ENCODE measurements at regions not wholly inside any gene's neighbourhood (a gene's known extent, or its start where the extent isn't known, plus 50 kb on each side); places are given as distances from the start of the nearest gene placed in this dataset.
A peak's percentile ranks its signal among the peaks of the same experiment; 100 is the strongest.

- no peaks in the 10 kb centered on the region for H4K20me1 ChIP-seq (ENCODE audit: control insufficient read depth, insufficient read depth, insufficient read length)
- H3K36me3 Mint-ChIP-seq (ENCODE audit: insufficient read depth in 1 of 3, low read depth in 3 of 3), result no peaks in the 10 kb centered on the region; a peak in 1 of 7 replicates
- no peak overlapping the region for H3K14ac ChIP-seq (ENCODE audit: insufficient read depth, low read length)
- no peak overlapping the region for H3K56ac ChIP-seq (ENCODE audit: insufficient read length, low read depth, low read length)
- no peak overlapping the region for H3K4me3 Mint-ChIP-seq
- peaks cover 14% of the 10 kb centered on the region for H3K27me3 Mint-ChIP-seq (ENCODE audit: low read depth)
- H2BK20ac ChIP-seq (ENCODE audit: low read depth, low read length, poor library complexity, severe bottlenecking), result no peak overlapping the region
- no peak overlapping the region for H3K4ac ChIP-seq (ENCODE audit: low read depth, low read length)
- H3K27me3 ChIP-seq (ENCODE audit: insufficient read depth, low read length), result no peaks in the 10 kb centered on the region
- H4K91ac ChIP-seq (ENCODE audit: insufficient read length, low read depth, low read length), result no peak overlapping the region
- peaks cover 3% of the 10 kb centered on the region; the same call in 1 of the 2 replicates for H3K4me1 ChIP-seq (ENCODE audit: insufficient read depth, low read length)
- no peak overlapping the region for H2AK5ac ChIP-seq (ENCODE audit: insufficient read length, low read length)
- H3K27ac ChIP-seq (ENCODE audit: insufficient read length, low read depth, low read length), result no peak overlapping the region
- no peak overlapping the region for H2BK12ac ChIP-seq (ENCODE audit: insufficient read length, low read depth, low read length)
- H2BK15ac ChIP-seq (ENCODE audit: low read depth, low read length), result no peak overlapping the region
- no peak overlapping the region for H2BK5ac ChIP-seq (ENCODE audit: insufficient read length, low read length)
- TF ChIP-seq CTCF (conservative IDR thresholded peaks at IDR 0.05), result no peak
- H3K23me2 ChIP-seq (ENCODE audit: insufficient read length, low read depth, low read length, poor library complexity, severe bottlenecking), result no peaks in the 10 kb centered on the region
- H3K23ac ChIP-seq (ENCODE audit: insufficient read length, low read depth, low read length), result no peak overlapping the region
- no peaks in the 10 kb centered on the region for H3K79me2 ChIP-seq (ENCODE audit: insufficient read depth, low read length)
- no peak overlapping the region for H2AFZ ChIP-seq (ENCODE audit: low read length)
- H3T11ph ChIP-seq (ENCODE audit: low read length), result no peak overlapping the region
- H3K18ac ChIP-seq (ENCODE audit: insufficient read length, low read depth, low read length), result no peak overlapping the region
- no peak overlapping the region for H4K8ac ChIP-seq (replicated peaks; ENCODE audit: insufficient read length, low read depth, low read length)
- DNase-seq, result peak; percentile 29
- peaks cover 33 to 43% of the 10 kb centered on the region in 2 experiments for H3K4me1 Mint-ChIP-seq
- no peaks in the 10 kb centered on the region for H3K9me3 Mint-ChIP-seq
- H3K9ac ChIP-seq (ENCODE audit: extremely low read depth, insufficient read length, low read length), result no peak overlapping the region
- H3K4me2 ChIP-seq (ENCODE audit: insufficient read depth, insufficient read length, low read length), result no peak overlapping the region
- H2BK120ac ChIP-seq (ENCODE audit: low read depth, low read length, poor library complexity, severe bottlenecking), result no peak overlapping the region
- no peaks in the 10 kb centered on the region for H3K9me3 ChIP-seq (ENCODE audit: control insufficient read depth, low read depth, low read length)
- no peak overlapping the region for H4K5ac ChIP-seq (ENCODE audit: insufficient read length, low read depth, low read length)
- WGBS (ENCODE audit: extremely low coverage, insufficient read length, low lambda C conversion rate), result no CpG with 5 or more reads among the region's 7 CpGs
- H3K27ac Mint-ChIP-seq, result peak overlapping the region; percentile 2 to 62 (median 14); a peak in 4 of 7 replicates
- no peaks in the 10 kb centered on the region for H3K79me1 ChIP-seq (ENCODE audit: insufficient read depth, low read depth, low read length, poor library complexity, severe bottlenecking)
Measured at GRCh38 chr1:234925440-234926263, 203.0 kb downstream of the TOMM20 start.

Measured in H9 (cell line).